ENCODE measurements at regions not wholly inside any gene's neighbourhood (a gene's known extent, or its start where the extent isn't known, plus 50 kb on each side); places are given as distances from the start of the nearest gene placed in this dataset.
"Not testable (repeated sequence)": the region's sequence is repeated elsewhere in the genome, so short reads cannot be mapped to it uniquely, and the experiment has no call there.

DNA sequence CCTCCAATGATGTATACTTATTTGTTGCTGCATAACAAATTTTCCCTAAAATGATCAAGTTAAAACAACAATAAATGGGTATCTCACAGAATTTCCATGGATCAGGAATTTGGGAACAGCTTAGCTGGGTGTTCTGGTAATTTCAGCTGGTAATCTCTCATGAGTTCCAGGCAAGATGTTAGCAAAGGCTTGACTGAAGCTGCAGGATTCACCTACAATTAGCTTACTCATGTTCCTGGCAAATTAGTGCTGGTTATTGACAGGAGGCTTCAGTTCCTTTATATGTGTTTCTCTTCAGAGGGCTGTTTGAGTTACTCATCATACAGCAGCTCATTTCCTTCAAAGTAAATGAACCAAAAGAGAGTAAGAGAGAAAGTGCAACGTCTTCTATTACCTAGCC is 506.3 kb upstream of the IMPG1 start:
- DNase-seq (ENCODE audit: low spot score in 2 of 2, unreplicated experiment in 2 of 2) = no peak
- no peaks in the 10 kb centered on the region for H3K27me3 Mint-ChIP-seq (ENCODE audit: low read depth)
- no peak overlapping the region for H3K27ac Mint-ChIP-seq
- peaks cover 1% of the 10 kb centered on the region for H3K4me1 Mint-ChIP-seq
- no peaks in the 10 kb centered on the region for H3K36me3 Mint-ChIP-seq
- TF ChIP-seq, protein P1, sequence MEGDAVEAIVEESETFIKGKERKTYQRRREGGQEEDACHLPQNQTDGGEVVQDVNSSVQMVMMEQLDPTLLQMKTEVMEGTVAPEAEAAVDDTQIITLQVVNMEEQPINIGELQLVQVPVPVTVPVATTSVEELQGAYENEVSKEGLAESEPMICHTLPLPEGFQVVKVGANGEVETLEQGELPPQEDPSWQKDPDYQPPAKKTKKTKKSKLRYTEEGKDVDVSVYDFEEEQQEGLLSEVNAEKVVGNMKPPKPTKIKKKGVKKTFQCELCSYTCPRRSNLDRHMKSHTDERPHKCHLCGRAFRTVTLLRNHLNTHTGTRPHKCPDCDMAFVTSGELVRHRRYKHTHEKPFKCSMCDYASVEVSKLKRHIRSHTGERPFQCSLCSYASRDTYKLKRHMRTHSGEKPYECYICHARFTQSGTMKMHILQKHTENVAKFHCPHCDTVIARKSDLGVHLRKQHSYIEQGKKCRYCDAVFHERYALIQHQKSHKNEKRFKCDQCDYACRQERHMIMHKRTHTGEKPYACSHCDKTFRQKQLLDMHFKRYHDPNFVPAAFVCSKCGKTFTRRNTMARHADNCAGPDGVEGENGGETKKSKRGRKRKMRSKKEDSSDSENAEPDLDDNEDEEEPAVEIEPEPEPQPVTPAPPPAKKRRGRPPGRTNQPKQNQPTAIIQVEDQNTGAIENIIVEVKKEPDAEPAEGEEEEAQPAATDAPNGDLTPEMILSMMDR (IDR thresholded peaks at IDR 0.05; ENCODE audit: unreplicated experiment) = no peak
- no peak overlapping the region for H3K4me3 Mint-ChIP-seq
- no peaks in the 10 kb centered on the region for H3K9me3 Mint-ChIP-seq

DNA sequence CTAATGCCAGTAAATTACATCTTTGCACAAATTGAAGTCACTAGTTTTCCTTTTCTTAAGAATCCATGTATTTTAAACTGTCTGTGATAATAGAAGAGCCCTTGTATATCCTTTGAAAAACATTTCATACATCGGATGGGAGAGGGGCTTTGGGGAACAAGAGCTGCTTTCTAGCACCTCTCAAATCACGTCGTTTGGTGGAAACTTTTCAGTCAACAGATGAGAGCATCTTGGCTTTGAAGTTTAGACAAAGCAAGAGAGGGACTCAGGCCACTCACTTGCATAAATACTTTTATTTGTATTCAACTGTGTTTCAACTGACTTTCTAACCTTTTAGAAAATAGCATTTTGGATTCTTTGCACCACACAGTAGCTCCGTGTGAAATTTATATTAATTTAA is 502.3 kb upstream of the IMPG1 start:
- Mint-ChIP-seq H3K27ac (no peak overlapping the region), H3K4me3 (no peak overlapping the region), H3K27me3 (ENCODE audit: low read depth) (no peaks in the 10 kb centered on the region), H3K36me3 (no peaks in the 10 kb centered on the region), H3K9me3 (no peaks in the 10 kb centered on the region), H3K4me1 (peaks cover 1% of the 10 kb centered on the region)
- DNase-seq (ENCODE audit: low spot score in 2 of 2, unreplicated experiment in 2 of 2) = no peak
- TF ChIP-seq, protein P1 (IDR thresholded peaks at IDR 0.05; ENCODE audit: unreplicated experiment) = no peak

DNA sequence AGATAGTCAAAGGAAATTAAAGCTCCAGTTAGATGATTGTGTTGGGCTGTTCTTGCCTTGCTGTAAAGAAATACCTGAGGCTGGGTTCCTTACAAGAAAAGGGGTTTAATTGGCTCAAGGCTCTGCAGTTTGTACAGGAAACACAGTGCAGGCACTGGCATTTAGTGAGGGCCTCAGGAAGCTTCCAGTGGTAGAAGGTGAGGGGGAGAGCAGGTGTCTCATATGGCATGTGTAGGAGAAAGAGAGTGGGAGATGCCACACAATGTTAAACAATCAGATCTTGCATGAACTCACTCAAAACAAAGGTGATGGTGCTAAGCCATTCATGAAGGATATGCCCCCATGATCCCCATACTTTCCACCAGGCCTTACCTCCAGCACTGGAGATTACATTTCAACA is 493.5 kb upstream of the IMPG1 start:
- H3K4me1 Mint-ChIP-seq = no peaks in the 10 kb centered on the region
- peaks cover 36% of the 10 kb centered on the region for H3K9me3 Mint-ChIP-seq
- TF ChIP-seq, protein P1 (IDR thresholded peaks at IDR 0.05; ENCODE audit: unreplicated experiment) = no peak
- H3K4me3 Mint-ChIP-seq = no peak overlapping the region
- H3K27me3 Mint-ChIP-seq (ENCODE audit: low read depth) = no peaks in the 10 kb centered on the region
- no peaks in the 10 kb centered on the region for H3K36me3 Mint-ChIP-seq
- DNase-seq (ENCODE audit: low spot score in 2 of 2, unreplicated experiment in 2 of 2) = no peak
- H3K27ac Mint-ChIP-seq = no peak overlapping the region

DNA sequence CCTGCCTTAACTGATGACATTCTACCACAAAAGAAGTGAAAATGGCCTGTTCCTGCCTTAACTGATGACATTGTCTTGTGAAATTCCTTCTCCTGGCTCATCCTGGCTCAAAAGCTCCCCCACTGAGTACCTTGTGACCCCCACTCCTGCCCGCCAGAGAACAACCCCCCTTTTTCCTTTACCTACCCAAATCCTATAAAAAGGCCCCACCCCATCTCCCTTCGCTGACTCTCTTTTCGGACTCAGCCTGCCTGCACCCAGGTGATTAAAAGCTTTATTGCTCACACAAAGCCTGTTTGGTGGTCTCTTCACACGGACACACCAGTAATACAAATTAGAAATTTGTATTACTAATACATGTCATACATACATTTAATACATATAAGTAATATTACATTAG is 489.9 kb upstream of the IMPG1 start:
- not testable (repeated sequence) for H3K27ac Mint-ChIP-seq, H3K4me1 Mint-ChIP-seq

DNA sequence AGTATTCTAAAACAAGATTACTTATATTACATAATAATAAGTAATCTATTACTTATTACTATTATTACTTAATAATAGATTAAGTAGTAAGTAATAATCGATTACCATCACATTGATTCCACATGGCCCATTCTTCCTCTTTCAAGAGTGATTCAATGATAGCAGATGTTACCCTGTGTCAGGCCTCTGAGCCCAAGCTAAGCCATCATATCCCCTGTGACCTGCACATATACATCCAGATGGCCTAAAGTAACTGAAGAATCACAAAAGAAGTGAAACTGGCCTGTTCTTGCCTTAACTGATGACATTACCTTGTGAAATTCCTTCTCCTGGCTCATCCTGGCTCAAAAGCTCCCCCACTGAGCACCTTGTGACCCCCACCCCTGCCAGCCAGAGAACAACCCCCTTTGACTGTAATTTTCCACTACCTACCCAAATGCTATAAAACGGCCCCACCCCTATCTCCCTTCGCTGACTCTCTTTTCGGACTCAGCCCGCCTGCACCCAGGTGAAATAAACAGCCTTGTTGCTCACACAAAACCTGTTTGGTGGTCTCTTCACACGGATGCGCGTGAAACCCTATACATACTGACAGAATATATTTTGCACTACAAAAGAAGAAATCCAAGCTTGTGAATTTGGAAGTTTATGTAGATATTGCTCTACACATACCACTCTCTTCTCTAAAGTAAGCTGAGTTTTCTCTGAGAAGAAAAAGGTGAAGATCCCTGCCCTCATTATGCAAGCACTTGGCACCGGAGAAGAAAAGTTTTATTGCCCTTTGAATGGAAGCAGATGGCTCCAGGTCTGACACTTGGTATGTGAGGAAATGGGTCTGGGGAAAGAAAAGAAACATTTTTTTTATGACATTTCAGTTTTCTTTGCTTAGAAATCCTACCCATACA is 488.6 kb upstream of the IMPG1 start:
- not testable (repeated sequence) for H3K36me3 Mint-ChIP-seq; DNase-seq (ENCODE audit: low spot score in 2 of 2, unreplicated experiment in 2 of 2); H3K4me3 Mint-ChIP-seq; H3K27ac Mint-ChIP-seq; H3K4me1 Mint-ChIP-seq; H3K27me3 Mint-ChIP-seq (ENCODE audit: low read depth)
- peaks cover 28% of the 10 kb centered on the region for H3K9me3 Mint-ChIP-seq

More for the DNA sequence above, 489.9 kb upstream of the IMPG1 start:
- not testable (repeated sequence) for H3K4me3 Mint-ChIP-seq; DNase-seq (ENCODE audit: low spot score in 2 of 2, unreplicated experiment in 2 of 2); H3K27me3 Mint-ChIP-seq (ENCODE audit: low read depth); H3K36me3 Mint-ChIP-seq
- peaks cover 29% of the 10 kb centered on the region for H3K9me3 Mint-ChIP-seq

DNA sequence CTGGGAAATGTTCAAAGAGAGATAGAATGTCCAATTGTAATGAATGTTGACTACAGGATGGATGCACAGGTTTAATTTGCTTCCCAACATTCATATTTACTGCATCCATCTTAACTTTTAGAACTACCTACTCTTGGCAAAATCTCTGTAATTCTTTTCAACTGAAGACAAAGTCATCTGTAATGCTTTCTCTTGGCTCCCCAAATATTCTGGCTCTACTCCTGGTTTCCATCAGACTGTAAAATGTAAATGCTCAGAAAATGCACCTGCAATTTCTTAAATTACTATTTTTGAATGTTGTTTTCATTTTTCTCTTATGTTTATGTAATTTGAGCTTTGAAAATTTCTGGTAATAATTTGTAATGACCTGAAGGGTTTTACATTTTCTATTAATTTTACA is 480.8 kb upstream of the IMPG1 start:
- H3K9me3 Mint-ChIP-seq = no peaks in the 10 kb centered on the region
- no peak overlapping the region for H3K27ac Mint-ChIP-seq
- H3K4me1 Mint-ChIP-seq = no peaks in the 10 kb centered on the region
- no peaks in the 10 kb centered on the region for H3K27me3 Mint-ChIP-seq (ENCODE audit: low read depth)
- no peak overlapping the region for H3K4me3 Mint-ChIP-seq
- TF ChIP-seq, protein P1 (IDR thresholded peaks at IDR 0.05; ENCODE audit: unreplicated experiment) = no peak
- no peak for DNase-seq (ENCODE audit: low spot score in 2 of 2, unreplicated experiment in 2 of 2)
- H3K36me3 Mint-ChIP-seq = no peaks in the 10 kb centered on the region
